Cardiac septum (tissue), 1 donor: ENCODE measurements at regions not wholly inside any gene's neighbourhood (a gene's known extent, or its start where the extent isn't known, plus 50 kb on each side); places are given as distances from the start of the nearest gene placed in this dataset.

Experiments
- DNase-seq: peaks from one replicate; pipeline ENCODE4 v3.0.0-alpha.2; 2020; ENCODE audit warnings: low spot score
- intact Hi-C: fragments of 100-400 bp; cut with DNase I; formaldehyde crosslinking; loops from one replicate; pipeline ENCODE4 v1.14.0; 2022
- donor health status: DM: no; HTN: no; CAD: no.

- no peak for DNase-seq
- intact Hi-C loops = loop anchor here (10.0 kb wide), 1 partner anchor 234 kb away; no protein-coding TSS in a partner anchor
These were observed 128.9 kb downstream of the SNAPC1 start for GRCh38 chr14:61891170-61891569.

- DNase-seq = no peak
- intact Hi-C loops = loop anchor here (10.0 kb wide), 1 partner anchor 233 kb away; no protein-coding TSS in a partner anchor
These were observed 129.6 kb downstream of the SNAPC1 start for GRCh38 chr14:61891810-61892209.

- DNase-seq = no peak
- intact Hi-C loops = loop anchor here (10.0 kb wide), 1 partner anchor 231 kb away; no protein-coding TSS in a partner anchor
These were observed 131.2 kb downstream of the SNAPC1 start for GRCh38 chr14:61893371-61893940.

GRCh38 chr14:61894452-61895077 lies 132.3 kb downstream of the SNAPC1 start:
- no peak for DNase-seq
- intact Hi-C loops = loop anchor here (10.0 kb wide), 1 partner anchor 230 kb away; no protein-coding TSS in a partner anchor

- intact Hi-C loops = loop anchor here (10.0 kb wide), 1 partner anchor 228 kb away; no protein-coding TSS in a partner anchor
These were observed 135.1 kb downstream of the SNAPC1 start for GRCh38 chr14:61897300-61897699.

GRCh38 chr14:61898568-61898967 lies 136.3 kb downstream of the SNAPC1 start:
- DNase-seq = no peak
- intact Hi-C loops = loop anchor here (10.0 kb wide), 1 partner anchor 226 kb away; no protein-coding TSS in a partner anchor

More at GRCh38 chr14:61897300-61897699, 135.1 kb downstream of the SNAPC1 start:
- no peak for DNase-seq

GRCh38 chr14:61899497-61899896 lies 137.3 kb downstream of the SNAPC1 start:
- DNase-seq = no peak
- intact Hi-C loops = loop anchor here (10.0 kb wide), 1 partner anchor 225 kb away; no protein-coding TSS in a partner anchor

- DNase-seq = no peak
- intact Hi-C loops = no loop called here
These were observed 142.7 kb downstream of the SNAPC1 start for GRCh38 chr14:61904946-61905345.

- DNase-seq = no peak
- intact Hi-C loops = no loop called here
These were observed 149.4 kb downstream of the SNAPC1 start for GRCh38 chr14:61911574-61911973.

- no peak for DNase-seq
- intact Hi-C loops = no loop called here
These were observed 156.8 kb downstream of the SNAPC1 start for GRCh38 chr14:61918998-61919397.

- intact Hi-C loops = no loop called here
- DNase-seq = no peak
These were observed 161.1 kb downstream of the SNAPC1 start for GRCh38 chr14:61923348-61923747.

- intact Hi-C loops = no loop called here
- no peak for DNase-seq
These were observed 162.8 kb downstream of the SNAPC1 start for GRCh38 chr14:61925043-61925442.

GRCh38 chr14:61925732-61926435 lies 163.7 kb downstream of the SNAPC1 start:
- intact Hi-C loops = no loop called here
- DNase-seq = no peak

GRCh38 chr14:61927060-61927459 lies 164.8 kb downstream of the SNAPC1 start:
- DNase-seq = no peak
- intact Hi-C loops = no loop called here

- intact Hi-C loops = no loop called here
- DNase-seq = no peak
These were observed 165.3 kb downstream of the SNAPC1 start for GRCh38 chr14:61927520-61927919.

GRCh38 chr14:61928300-61928699 lies 166.1 kb downstream of the SNAPC1 start:
- no peak for DNase-seq
- intact Hi-C loops = no loop called here

- DNase-seq = no peak
- intact Hi-C loops = no loop called here
These were observed 166.5 kb downstream of the SNAPC1 start for GRCh38 chr14:61928701-61929100.

GRCh38 chr14:61929651-61930050 lies 167.4 kb downstream of the SNAPC1 start:
- DNase-seq = no peak
- intact Hi-C loops = no loop called here

GRCh38 chr14:61930101-61930857 lies 168.1 kb downstream of the SNAPC1 start:
- intact Hi-C loops = no loop called here
- DNase-seq = no peak

GRCh38 chr14:61932974-61933373 lies 170.8 kb downstream of the SNAPC1 start:
- no peak for DNase-seq
- intact Hi-C loops = no loop called here
